SK-N-SH (cell line): ENCODE measurements at regions not wholly inside any gene's neighbourhood (a gene's known extent, or its start where the extent isn't known, plus 50 kb on each side); places are given as distances from the start of the nearest gene placed in this dataset.
A peak's percentile ranks its signal among the peaks of the same experiment; 100 is the strongest.

Experiments used
- EP300 ChIP-seq, 2 experiments: IDR thresholded peaks; 2 replicates each; pipeline versions ENCODE4 v1.4.0 to v1.6.1; 2012; ENCODE audit warnings: borderline replicate concordance in 1 of 2, low read depth in 1 of 2, low read length in 1 of 2
- FOXJ3 ChIP-seq: sonication (generic); formaldehyde crosslinking; IDR thresholded peaks from 2 replicates; pipeline ENCODE4 v1.5.1; 2020; ENCODE audit warnings: mild to moderate bottlenecking, missing genetic modification reagents
- GABPA ChIP-seq: IDR thresholded peaks from 2 replicates; pipeline ENCODE4 v1.4.0; 2012; ENCODE audit warnings: low read depth, mild to moderate bottlenecking
- MEF2A ChIP-seq: IDR thresholded peaks from 2 replicates; pipeline ENCODE4 v1.4.0; 2012; ENCODE audit warnings: low read depth, borderline replicate concordance
- NFIC ChIP-seq: IDR thresholded peaks from 2 replicates; pipeline ENCODE4 v1.4.0; 2012; ENCODE audit warnings: borderline replicate concordance
- RAD21 ChIP-seq: IDR thresholded peaks from 2 replicates; pipeline ENCODE4 v1.6.1; 2012; ENCODE audit warnings: mild to moderate bottlenecking, low read length
- SIN3A ChIP-seq: IDR thresholded peaks from 2 replicates; pipeline ENCODE4 v1.6.1; 2012; ENCODE audit warnings: low read depth, mild to moderate bottlenecking, low read length, moderate library complexity, borderline replicate concordance
- TAF1 ChIP-seq: IDR thresholded peaks from 2 replicates; pipeline ENCODE4 v1.6.1; 2012; ENCODE audit warnings: low read depth, mild to moderate bottlenecking, low read length, moderate library complexity, borderline replicate concordance
- TF ChIP-seq, protein P1 (sequence below): IDR thresholded peaks from 2 replicates; pipeline ENCODE4 v1.6.1; 2012; ENCODE audit warnings: mild to moderate bottlenecking, low read depth, low read length, moderate library complexity
- TF ChIP-seq, protein P2 (sequence below): fragments of 200-600 bp; sonication (generic); IDR thresholded peaks from 2 replicates; pipeline ENCODE4 v1.6.1; 2017; ENCODE audit warnings: antibody characterized with exemption, mild to moderate bottlenecking, moderate library complexity
- TF ChIP-seq, protein P3 (sequence below): IDR thresholded peaks from 2 replicates; pipeline ENCODE4 v1.4.0; 2012; ENCODE audit warnings: low read depth, borderline replicate concordance

DNA sequence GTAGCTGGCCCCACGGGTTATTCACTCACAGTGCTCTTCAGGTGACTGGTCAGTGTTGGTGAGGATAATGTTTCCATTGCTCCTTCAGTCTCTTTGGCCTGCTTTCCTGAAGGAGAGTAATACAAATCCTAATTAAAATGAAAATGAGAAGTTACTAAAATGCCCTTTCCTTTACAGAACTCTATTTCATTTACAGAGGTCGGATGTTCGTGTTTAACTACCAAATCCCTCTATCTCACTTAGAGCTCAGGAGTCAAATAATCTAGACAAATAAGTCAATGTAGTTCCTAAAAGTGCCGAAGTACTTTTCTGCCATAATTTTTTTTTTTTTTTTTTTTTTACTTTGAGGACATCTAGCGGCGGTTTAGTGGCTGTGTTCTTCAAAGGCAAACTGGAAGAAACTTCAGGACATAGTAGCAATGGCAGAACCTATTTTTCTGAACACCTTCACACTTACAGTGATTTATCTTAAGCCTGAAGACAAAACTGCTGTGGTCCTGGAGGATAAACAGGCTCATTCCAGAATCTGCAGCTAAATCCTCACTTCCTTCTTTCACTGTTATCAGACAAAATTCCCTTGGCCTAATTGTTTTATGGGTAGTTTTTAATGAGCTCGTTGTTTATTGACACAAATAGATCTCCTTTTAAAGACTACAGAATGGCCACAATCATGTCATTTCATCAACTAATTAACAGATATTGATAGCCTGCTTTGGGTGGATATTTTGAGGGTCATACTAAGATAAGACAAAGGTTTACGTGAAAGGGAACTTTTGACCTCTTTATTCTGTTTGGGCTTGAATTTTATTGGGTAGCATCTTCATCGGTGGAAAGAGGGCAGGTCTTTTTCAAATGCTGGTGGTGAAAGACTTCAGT lies 207.6 kb upstream of the DMRTA1 start:
- TF ChIP-seq EP300 (IDR thresholded peaks at IDR 0.05; ENCODE audit: borderline replicate concordance in 1 of 2, low read depth in 1 of 2, low read length in 1 of 2) (no peak), TAF1 (no peak), NFIC (no peak), MEF2A (no peak), SIN3A (no peak), GABPA (no peak), RAD21 (peak; percentile 51), FOXJ3 (CRISPR knock-in tag) (no peak)
- TF ChIP-seq, protein P1, sequence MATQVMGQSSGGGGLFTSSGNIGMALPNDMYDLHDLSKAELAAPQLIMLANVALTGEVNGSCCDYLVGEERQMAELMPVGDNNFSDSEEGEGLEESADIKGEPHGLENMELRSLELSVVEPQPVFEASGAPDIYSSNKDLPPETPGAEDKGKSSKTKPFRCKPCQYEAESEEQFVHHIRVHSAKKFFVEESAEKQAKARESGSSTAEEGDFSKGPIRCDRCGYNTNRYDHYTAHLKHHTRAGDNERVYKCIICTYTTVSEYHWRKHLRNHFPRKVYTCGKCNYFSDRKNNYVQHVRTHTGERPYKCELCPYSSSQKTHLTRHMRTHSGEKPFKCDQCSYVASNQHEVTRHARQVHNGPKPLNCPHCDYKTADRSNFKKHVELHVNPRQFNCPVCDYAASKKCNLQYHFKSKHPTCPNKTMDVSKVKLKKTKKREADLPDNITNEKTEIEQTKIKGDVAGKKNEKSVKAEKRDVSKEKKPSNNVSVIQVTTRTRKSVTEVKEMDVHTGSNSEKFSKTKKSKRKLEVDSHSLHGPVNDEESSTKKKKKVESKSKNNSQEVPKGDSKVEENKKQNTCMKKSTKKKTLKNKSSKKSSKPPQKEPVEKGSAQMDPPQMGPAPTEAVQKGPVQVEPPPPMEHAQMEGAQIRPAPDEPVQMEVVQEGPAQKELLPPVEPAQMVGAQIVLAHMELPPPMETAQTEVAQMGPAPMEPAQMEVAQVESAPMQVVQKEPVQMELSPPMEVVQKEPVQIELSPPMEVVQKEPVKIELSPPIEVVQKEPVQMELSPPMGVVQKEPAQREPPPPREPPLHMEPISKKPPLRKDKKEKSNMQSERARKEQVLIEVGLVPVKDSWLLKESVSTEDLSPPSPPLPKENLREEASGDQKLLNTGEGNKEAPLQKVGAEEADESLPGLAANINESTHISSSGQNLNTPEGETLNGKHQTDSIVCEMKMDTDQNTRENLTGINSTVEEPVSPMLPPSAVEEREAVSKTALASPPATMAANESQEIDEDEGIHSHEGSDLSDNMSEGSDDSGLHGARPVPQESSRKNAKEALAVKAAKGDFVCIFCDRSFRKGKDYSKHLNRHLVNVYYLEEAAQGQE: no peak
- TF ChIP-seq, protein P2, sequence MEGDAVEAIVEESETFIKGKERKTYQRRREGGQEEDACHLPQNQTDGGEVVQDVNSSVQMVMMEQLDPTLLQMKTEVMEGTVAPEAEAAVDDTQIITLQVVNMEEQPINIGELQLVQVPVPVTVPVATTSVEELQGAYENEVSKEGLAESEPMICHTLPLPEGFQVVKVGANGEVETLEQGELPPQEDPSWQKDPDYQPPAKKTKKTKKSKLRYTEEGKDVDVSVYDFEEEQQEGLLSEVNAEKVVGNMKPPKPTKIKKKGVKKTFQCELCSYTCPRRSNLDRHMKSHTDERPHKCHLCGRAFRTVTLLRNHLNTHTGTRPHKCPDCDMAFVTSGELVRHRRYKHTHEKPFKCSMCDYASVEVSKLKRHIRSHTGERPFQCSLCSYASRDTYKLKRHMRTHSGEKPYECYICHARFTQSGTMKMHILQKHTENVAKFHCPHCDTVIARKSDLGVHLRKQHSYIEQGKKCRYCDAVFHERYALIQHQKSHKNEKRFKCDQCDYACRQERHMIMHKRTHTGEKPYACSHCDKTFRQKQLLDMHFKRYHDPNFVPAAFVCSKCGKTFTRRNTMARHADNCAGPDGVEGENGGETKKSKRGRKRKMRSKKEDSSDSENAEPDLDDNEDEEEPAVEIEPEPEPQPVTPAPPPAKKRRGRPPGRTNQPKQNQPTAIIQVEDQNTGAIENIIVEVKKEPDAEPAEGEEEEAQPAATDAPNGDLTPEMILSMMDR: peak; percentile 62
- TF ChIP-seq, protein P3, sequence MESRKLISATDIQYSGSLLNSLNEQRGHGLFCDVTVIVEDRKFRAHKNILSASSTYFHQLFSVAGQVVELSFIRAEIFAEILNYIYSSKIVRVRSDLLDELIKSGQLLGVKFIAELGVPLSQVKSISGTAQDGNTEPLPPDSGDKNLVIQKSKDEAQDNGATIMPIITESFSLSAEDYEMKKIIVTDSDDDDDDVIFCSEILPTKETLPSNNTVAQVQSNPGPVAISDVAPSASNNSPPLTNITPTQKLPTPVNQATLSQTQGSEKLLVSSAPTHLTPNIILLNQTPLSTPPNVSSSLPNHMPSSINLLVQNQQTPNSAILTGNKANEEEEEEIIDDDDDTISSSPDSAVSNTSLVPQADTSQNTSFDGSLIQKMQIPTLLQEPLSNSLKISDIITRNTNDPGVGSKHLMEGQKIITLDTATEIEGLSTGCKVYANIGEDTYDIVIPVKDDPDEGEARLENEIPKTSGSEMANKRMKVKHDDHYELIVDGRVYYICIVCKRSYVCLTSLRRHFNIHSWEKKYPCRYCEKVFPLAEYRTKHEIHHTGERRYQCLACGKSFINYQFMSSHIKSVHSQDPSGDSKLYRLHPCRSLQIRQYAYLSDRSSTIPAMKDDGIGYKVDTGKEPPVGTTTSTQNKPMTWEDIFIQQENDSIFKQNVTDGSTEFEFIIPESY: no peak
